ENCODE measurements at regions not wholly inside any gene's neighbourhood (a gene's known extent, or its start where the extent isn't known, plus 50 kb on each side); places are given as distances from the start of the nearest gene placed in this dataset.

GRCh38 chr10:128306535-128306934 lies 180.3 kb upstream of the MKI67 start:
- Histone ChIP-seq H3K4me2 (ENCODE audit: low read length) (no peak overlapping the region), H3K9me3 (ENCODE audit: low read length) (no peaks in the 10 kb centered on the region), H3K4me1 (ENCODE audit: insufficient read depth, low read length) (no peaks in the 10 kb centered on the region), H3K9ac (ENCODE audit: low read length) (no peak overlapping the region), H3K27me3 (ENCODE audit: low read length) (peaks cover 8% of the 10 kb centered on the region), H2AFZ (ENCODE audit: low read length) (no peak overlapping the region), H3K4me3 (ENCODE audit: low read length) (no peak overlapping the region), H3K9me2 (replicated peaks; ENCODE audit: low read length) (no peaks in the 10 kb centered on the region), H3K79me2 (ENCODE audit: low read length) (no peaks in the 10 kb centered on the region), H3K36me3 (ENCODE audit: low read depth, low read length) (no peaks in the 10 kb centered on the region), H3F3A (ENCODE audit: low read length, unreplicated experiment) (no peaks in the 10 kb centered on the region), H4K20me1 (ENCODE audit: low read length) (no peaks in the 10 kb centered on the region), H3K27ac (ENCODE audit: low read length) (no peak overlapping the region)
- intact Hi-C loops (cut with micrococcal nuclease), result no loop called here
- POLR2A ChIA-PET (ENCODE audit: unreplicated experiment), result no interaction called here
- CTCF ChIA-PET, result no interaction called here
- ATAC-seq, result no peak
- TF ChIP-seq CTCF (conservative IDR thresholded peaks at IDR 0.05; ENCODE audit: low read depth, low read length), result no peak
- no peak for TF ChIP-seq EZH2 (IDR thresholded peaks at IDR 0.05; ENCODE audit: low read length, unreplicated experiment)
- TF ChIP-seq EZH2phosphoT487 (IDR thresholded peaks at IDR 0.05; ENCODE audit: borderline replicate concordance, low read length), result no peak
- no TSS peak for BruUV-seq (replicated peaks)
- DNase-seq, result no peak

- no peak overlapping the region for H3K4me3 ChIP-seq (ENCODE audit: low read length)
- POLR2A ChIA-PET (ENCODE audit: unreplicated experiment), result no interaction called here
- H4K20me1 ChIP-seq (ENCODE audit: low read length), result no peaks in the 10 kb centered on the region
- H3F3A ChIP-seq (ENCODE audit: low read length, unreplicated experiment), result no peaks in the 10 kb centered on the region
- ATAC-seq, result no peak
- no peak overlapping the region for H3K4me2 ChIP-seq (ENCODE audit: low read length)
- no peaks in the 10 kb centered on the region for H3K36me3 ChIP-seq (ENCODE audit: low read depth, low read length)
- no peaks in the 10 kb centered on the region for H3K9me2 ChIP-seq (replicated peaks; ENCODE audit: low read length)
- H2AFZ ChIP-seq (ENCODE audit: low read length), result no peak overlapping the region
- H3K27me3 ChIP-seq (ENCODE audit: low read length), result peaks cover 12% of the 10 kb centered on the region
- CTCF ChIA-PET, result no interaction called here
- H3K9ac ChIP-seq (ENCODE audit: low read length), result no peak overlapping the region
- H3K27ac ChIP-seq (ENCODE audit: low read length), result no peak overlapping the region
- no peak for DNase-seq
- TF ChIP-seq CTCF (conservative IDR thresholded peaks at IDR 0.05; ENCODE audit: low read depth, low read length) (no peak), EZH2phosphoT487 (IDR thresholded peaks at IDR 0.05; ENCODE audit: borderline replicate concordance, low read length) (no peak), EZH2 (IDR thresholded peaks at IDR 0.05; ENCODE audit: low read length, unreplicated experiment) (no peak)
- no peaks in the 10 kb centered on the region for H3K79me2 ChIP-seq (ENCODE audit: low read length)
- BruUV-seq (replicated peaks), result no TSS peak
- intact Hi-C loops (cut with micrococcal nuclease), result no loop called here
- H3K4me1 ChIP-seq (ENCODE audit: insufficient read depth, low read length), result no peaks in the 10 kb centered on the region
- no peaks in the 10 kb centered on the region for H3K9me3 ChIP-seq (ENCODE audit: low read length)
These were observed 180.7 kb upstream of the MKI67 start for GRCh38 chr10:128306966-128307365.

- H2AFZ ChIP-seq (ENCODE audit: low read length), result no peak overlapping the region
- ATAC-seq, result no peak
- H3K4me1 ChIP-seq (ENCODE audit: insufficient read depth, low read length), result no peaks in the 10 kb centered on the region
- POLR2A ChIA-PET (ENCODE audit: unreplicated experiment), result no interaction called here
- H3K27me3 ChIP-seq (ENCODE audit: low read length), result peaks cover 12% of the 10 kb centered on the region
- H3F3A ChIP-seq (ENCODE audit: low read length, unreplicated experiment), result no peaks in the 10 kb centered on the region
- H3K79me2 ChIP-seq (ENCODE audit: low read length), result no peaks in the 10 kb centered on the region
- no peak overlapping the region for H3K4me2 ChIP-seq (ENCODE audit: low read length)
- CTCF ChIA-PET, result no interaction called here
- H3K9ac ChIP-seq (ENCODE audit: low read length), result no peak overlapping the region
- H3K4me3 ChIP-seq (ENCODE audit: low read length), result no peak overlapping the region
- H3K9me2 ChIP-seq (replicated peaks; ENCODE audit: low read length), result no peaks in the 10 kb centered on the region
- H4K20me1 ChIP-seq (ENCODE audit: low read length), result no peaks in the 10 kb centered on the region
- no TSS peak for BruUV-seq (replicated peaks)
- no peak overlapping the region for H3K27ac ChIP-seq (ENCODE audit: low read length)
- no peak for TF ChIP-seq CTCF (conservative IDR thresholded peaks at IDR 0.05; ENCODE audit: low read depth, low read length)
- no peak for TF ChIP-seq EZH2phosphoT487 (IDR thresholded peaks at IDR 0.05; ENCODE audit: borderline replicate concordance, low read length)
- no peak for TF ChIP-seq EZH2 (IDR thresholded peaks at IDR 0.05; ENCODE audit: low read length, unreplicated experiment)
- intact Hi-C loops (cut with micrococcal nuclease), result no loop called here
- H3K36me3 ChIP-seq (ENCODE audit: low read depth, low read length), result no peaks in the 10 kb centered on the region
- no peak for DNase-seq
- no peaks in the 10 kb centered on the region for H3K9me3 ChIP-seq (ENCODE audit: low read length)
These were observed 181.6 kb upstream of the MKI67 start for GRCh38 chr10:128307820-128308219.

Measured in PC-3 (cell line).